NB4 (cell line): ENCODE measurements at regions not wholly inside any gene's neighbourhood (a gene's known extent, or its start where the extent isn't known, plus 50 kb on each side); places are given as distances from the start of the nearest gene placed in this dataset.

Source experiments
- CTCF ChIP-seq: IDR thresholded peaks from one replicate; pipeline ENCODE4 v1.5.1; 2012; ENCODE audit warnings: low read depth, low read length
- MAX ChIP-seq: IDR thresholded peaks from 2 replicates; pipeline ENCODE4 v1.6.1; 2011; ENCODE audit warnings: low read depth, low read length
- MYC ChIP-seq: IDR thresholded peaks from 2 replicates; pipeline ENCODE4 v1.6.1; 2011; ENCODE audit warnings: low read depth, low read length
- POLR2A ChIP-seq: IDR thresholded peaks from 2 replicates; pipeline ENCODE4 v1.6.1; 2011; ENCODE audit warnings: mild to moderate bottlenecking; ENCODE audit not compliant: insufficient read length; ENCODE audit errors: extremely low read depth

GRCh38 chr9:91146391-91147019 lies 215.2 kb downstream of the AUH start:
- no peak for TF ChIP-seq CTCF
- no peak for TF ChIP-seq POLR2A
- TF ChIP-seq MAX = no peak
- TF ChIP-seq MYC = no peak
